ENCODE measurements at regions not wholly inside any gene's neighbourhood (a gene's known extent, or its start where the extent isn't known, plus 50 kb on each side); places are given as distances from the start of the nearest gene placed in this dataset.

- Histone ChIP-seq H3K4me3 (no peak overlapping the region), H3K9me3 (replicated peaks; ENCODE audit: control insufficient read depth, insufficient read depth, low read length) (no peaks in the 10 kb centered on the region), H3K36me3 (ENCODE audit: control insufficient read depth in 2 of 2, insufficient read depth in 2 of 2, low read length in 1 of 2) (no peaks in the 10 kb centered on the region), H3K4me2 (ENCODE audit: control insufficient read depth, insufficient read depth) (no peak overlapping the region), H3K9ac (ENCODE audit: control insufficient read depth, insufficient read depth, low read length) (no peak overlapping the region), H3K27ac (ENCODE audit: control insufficient read depth, insufficient read depth) (no peak overlapping the region), H3K4me1 (ENCODE audit: control insufficient read depth, insufficient read depth, low read length) (no peaks in the 10 kb centered on the region), H4K20me1 (ENCODE audit: control insufficient read depth, insufficient read depth) (no peaks in the 10 kb centered on the region), H3K79me2 (ENCODE audit: control insufficient read depth, insufficient read depth, low read length) (no peaks in the 10 kb centered on the region), H2AFZ (ENCODE audit: control insufficient read depth, low read depth, low read length) (no peak overlapping the region), H3K27me3 (replicated peaks in 1 of 2; ENCODE audit: control insufficient read depth in 2 of 2, insufficient read depth in 2 of 2, low read length in 1 of 2) (no peaks in the 10 kb centered on the region)
- in situ Hi-C loops (cut with MboI): no loop called here
- intact Hi-C loops (cut with micrococcal nuclease; ENCODE audit: unreplicated experiment): no loop called here
- whole genome bisulfite sequencing (ENCODE audit: insufficient coverage, insufficient replicate concordance, low lambda C conversion rate, missing lambda C conversion rate): 21% methylated on average over 2 of the region's 2 CpGs
- TF ChIP-seq RELA (IDR thresholded peaks at IDR 0.05; ENCODE audit: borderline replicate concordance, partially characterized antibody) (no peak), SREBF1 (IDR thresholded peaks at IDR 0.05; ENCODE audit: low read length) (no peak), JUND (IDR thresholded peaks at IDR 0.05; ENCODE audit: low read depth, low read length) (no peak), E2F8 (IDR thresholded peaks at IDR 0.05; ENCODE audit: low read depth, partially characterized antibody) (no peak), PKNOX1 (IDR thresholded peaks at IDR 0.05) (no peak)
- TF ChIP-seq, protein P1, sequence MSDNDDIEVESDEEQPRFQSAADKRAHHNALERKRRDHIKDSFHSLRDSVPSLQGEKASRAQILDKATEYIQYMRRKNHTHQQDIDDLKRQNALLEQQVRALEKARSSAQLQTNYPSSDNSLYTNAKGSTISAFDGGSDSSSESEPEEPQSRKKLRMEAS (IDR thresholded peaks at IDR 0.05; ENCODE audit: low read depth, low read length): no peak
- TF ChIP-seq, protein P2, sequence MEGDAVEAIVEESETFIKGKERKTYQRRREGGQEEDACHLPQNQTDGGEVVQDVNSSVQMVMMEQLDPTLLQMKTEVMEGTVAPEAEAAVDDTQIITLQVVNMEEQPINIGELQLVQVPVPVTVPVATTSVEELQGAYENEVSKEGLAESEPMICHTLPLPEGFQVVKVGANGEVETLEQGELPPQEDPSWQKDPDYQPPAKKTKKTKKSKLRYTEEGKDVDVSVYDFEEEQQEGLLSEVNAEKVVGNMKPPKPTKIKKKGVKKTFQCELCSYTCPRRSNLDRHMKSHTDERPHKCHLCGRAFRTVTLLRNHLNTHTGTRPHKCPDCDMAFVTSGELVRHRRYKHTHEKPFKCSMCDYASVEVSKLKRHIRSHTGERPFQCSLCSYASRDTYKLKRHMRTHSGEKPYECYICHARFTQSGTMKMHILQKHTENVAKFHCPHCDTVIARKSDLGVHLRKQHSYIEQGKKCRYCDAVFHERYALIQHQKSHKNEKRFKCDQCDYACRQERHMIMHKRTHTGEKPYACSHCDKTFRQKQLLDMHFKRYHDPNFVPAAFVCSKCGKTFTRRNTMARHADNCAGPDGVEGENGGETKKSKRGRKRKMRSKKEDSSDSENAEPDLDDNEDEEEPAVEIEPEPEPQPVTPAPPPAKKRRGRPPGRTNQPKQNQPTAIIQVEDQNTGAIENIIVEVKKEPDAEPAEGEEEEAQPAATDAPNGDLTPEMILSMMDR (IDR thresholded peaks at IDR 0.05 in 2 of 3, conservative IDR thresholded peaks at IDR 0.05 in 1 of 3; ENCODE audit: control insufficient read depth in 2 of 3, extremely low read depth in 1 of 3, insufficient read depth in 1 of 3, low read depth in 3 of 3, low read length in 3 of 3): no peak
- DNase-seq (ENCODE audit: low read depth, low spot score): no peak
- no peak for ATAC-seq
- ChIA-PET CTCF (no interaction called here), POLR2A (no interaction called here), RAD21 (ENCODE audit: unreplicated experiment) (no interaction called here), SMC1A (ENCODE audit: uncharacterized antibody, unreplicated experiment) (no interaction called here)
- FAIRE-seq: no peak
- BruUV-seq (replicated peaks): no TSS peak
These were observed 2556.7 kb upstream of the PCDH20 start for GRCh38 chr13:63972328-63972727.
